Keratinocyte (primary cell): ENCODE measurements at regions not wholly inside any gene's neighbourhood (a gene's known extent, or its start where the extent isn't known, plus 50 kb on each side); places are given as distances from the start of the nearest gene placed in this dataset.

Source experiments
- DNase-seq: peaks from one replicate; pipeline ENCODE4 v3.0.0-alpha.2; 2011; ENCODE audit warnings: low read depth, missing footprints, low spot score
- FAIRE-seq: peaks from 2 replicates; lab custom pipeline; 2011; peaks lifted over from hg19 to GRCh38; lab: Jason Lieb, UNC
- H2AFZ ChIP-seq: 2 replicates; pipeline ENCODE4 v1.6.0; 2012; ENCODE audit warnings: low read length, control low read depth, inconsistent platforms; ENCODE audit not compliant: control insufficient read depth
- H3K27ac ChIP-seq: 2 replicates; pipeline ENCODE4 v1.5.1; 2011; ENCODE audit warnings: low read length; ENCODE audit not compliant: control insufficient read depth, insufficient read depth
- H3K27me3 ChIP-seq: 3 replicates; pipeline ENCODE4 v1.6.0; 2011; ENCODE audit warnings: low read length; ENCODE audit not compliant: control insufficient read depth, insufficient read depth; ENCODE audit errors: extremely low read depth
- H3K36me3 ChIP-seq, 2 experiments: 2 replicates in 1 of 2; 3 replicates in 1 of 2; pipeline ENCODE4 v1.5.1; 2011; ENCODE audit warnings: low read length in 2 of 2, mild to moderate bottlenecking in 1 of 2; ENCODE audit not compliant: control insufficient read depth in 2 of 2, insufficient read depth in 2 of 2; ENCODE audit errors: extremely low read depth in 1 of 2
- H3K4me1 ChIP-seq: 3 replicates; pipeline ENCODE4 v1.5.1; 2011; ENCODE audit warnings: low read length; ENCODE audit not compliant: control insufficient read depth, insufficient read depth; ENCODE audit errors: extremely low read depth
- H3K4me2 ChIP-seq: 3 replicates; pipeline ENCODE4 v1.6.0; 2011; ENCODE audit warnings: low read depth, low read length; ENCODE audit not compliant: control insufficient read depth, insufficient read depth; ENCODE audit errors: extremely low read depth
- H3K4me3 ChIP-seq, 3 experiments: fragments of 200-600 bp in 1 of 3; sonication (generic) in 1 of 3; 2 replicates in 2 of 3; 3 replicates in 1 of 3; pipeline ENCODE4 v1.5.1; 2011 to 2016; ENCODE audit warnings: low read length in 3 of 3, mild to moderate bottlenecking in 3 of 3, control low read depth in 2 of 3, inconsistent platforms in 1 of 3, low read depth in 1 of 3, mixed read lengths in 1 of 3, mixed run types in 1 of 3, moderate library complexity in 1 of 3; ENCODE audit not compliant: control insufficient read depth in 2 of 3, insufficient read depth in 2 of 3; ENCODE audit errors: extremely low read depth in 1 of 3
- H3K79me2 ChIP-seq: 2 replicates; pipeline ENCODE4 v1.6.0; 2012; ENCODE audit warnings: low read length; ENCODE audit not compliant: control insufficient read depth, insufficient read depth
- H3K9ac ChIP-seq: 3 replicates; pipeline ENCODE4 v1.6.0; 2011; ENCODE audit warnings: low read length; ENCODE audit not compliant: control insufficient read depth, insufficient read depth; ENCODE audit errors: extremely low read depth
- H3K9me1 ChIP-seq: 3 replicates; pipeline ENCODE4 v1.6.0; 2011; ENCODE audit warnings: low read length; ENCODE audit not compliant: control insufficient read depth, insufficient read depth; ENCODE audit errors: extremely low read depth
- H3K9me3 ChIP-seq: 2 replicates; pipeline ENCODE4 v1.5.1; 2012; ENCODE audit warnings: low read depth, low read length; ENCODE audit not compliant: control insufficient read depth
- H4K20me1 ChIP-seq: 3 replicates; pipeline ENCODE4 v1.6.0; 2011; ENCODE audit warnings: low read length; ENCODE audit not compliant: control insufficient read depth, insufficient read depth; ENCODE audit errors: extremely low read depth
- EZH2 ChIP-seq: IDR thresholded peaks from one replicate; pipeline ENCODE4 v1.6.1; 2012; ENCODE audit warnings: inconsistent platforms, mild to moderate bottlenecking, low read length, moderate library complexity
- dilution Hi-C: fragments of 300-500 bp; cut with MboI; formaldehyde crosslinking; loops from one replicate; pipeline ENCODE4 v1.7.0; 2020; ENCODE audit warnings: low sequenced_read_pairs; ENCODE audit not compliant: extremely low pct_ligation_motif_present
- TF ChIP-seq, protein P1 (sequence below), 3 experiments: IDR thresholded peaks in 1 of 3; conservative IDR thresholded peaks in 1 of 3; optimal IDR thresholded peaks in 1 of 3; 2 replicates in 2 of 3; 3 replicates in 1 of 3; pipeline versions ENCODE3 to v1.5.1; 2011; ENCODE audit warnings: low read length in 3 of 3, mild to moderate bottlenecking in 3 of 3, moderate library complexity in 2 of 3, control low read depth in 1 of 3, inconsistent platforms in 1 of 3; ENCODE audit not compliant: insufficient read depth in 2 of 3; ENCODE audit errors: extremely low read depth in 1 of 3

- peaks cover 12% of the 10 kb centered on the region for H3K9me3 ChIP-seq
- no peaks in the 10 kb centered on the region for H3K79me2 ChIP-seq
- no peak overlapping the region for H3K9ac ChIP-seq
- H3K4me3 ChIP-seq = no peak overlapping the region
- H3K36me3 ChIP-seq = no peaks in the 10 kb centered on the region
- no peak for FAIRE-seq
- dilution Hi-C loops = no loop called here
- DNase-seq = no peak
- H3K27me3 ChIP-seq = no peaks in the 10 kb centered on the region
- no peaks in the 10 kb centered on the region for H3K4me1 ChIP-seq
- H4K20me1 ChIP-seq = no peaks in the 10 kb centered on the region
- no peak overlapping the region for H3K27ac ChIP-seq
- no peak for TF ChIP-seq EZH2
- TF ChIP-seq, protein P1, sequence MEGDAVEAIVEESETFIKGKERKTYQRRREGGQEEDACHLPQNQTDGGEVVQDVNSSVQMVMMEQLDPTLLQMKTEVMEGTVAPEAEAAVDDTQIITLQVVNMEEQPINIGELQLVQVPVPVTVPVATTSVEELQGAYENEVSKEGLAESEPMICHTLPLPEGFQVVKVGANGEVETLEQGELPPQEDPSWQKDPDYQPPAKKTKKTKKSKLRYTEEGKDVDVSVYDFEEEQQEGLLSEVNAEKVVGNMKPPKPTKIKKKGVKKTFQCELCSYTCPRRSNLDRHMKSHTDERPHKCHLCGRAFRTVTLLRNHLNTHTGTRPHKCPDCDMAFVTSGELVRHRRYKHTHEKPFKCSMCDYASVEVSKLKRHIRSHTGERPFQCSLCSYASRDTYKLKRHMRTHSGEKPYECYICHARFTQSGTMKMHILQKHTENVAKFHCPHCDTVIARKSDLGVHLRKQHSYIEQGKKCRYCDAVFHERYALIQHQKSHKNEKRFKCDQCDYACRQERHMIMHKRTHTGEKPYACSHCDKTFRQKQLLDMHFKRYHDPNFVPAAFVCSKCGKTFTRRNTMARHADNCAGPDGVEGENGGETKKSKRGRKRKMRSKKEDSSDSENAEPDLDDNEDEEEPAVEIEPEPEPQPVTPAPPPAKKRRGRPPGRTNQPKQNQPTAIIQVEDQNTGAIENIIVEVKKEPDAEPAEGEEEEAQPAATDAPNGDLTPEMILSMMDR (optimal IDR thresholded peaks at IDR 0.05 in 1 of 3, IDR thresholded peaks at IDR 0.05 in 1 of 3, conservative IDR thresholded peaks at IDR 0.05 in 1 of 3; ENCODE audit: extremely low read depth in 1 of 3, insufficient read depth in 2 of 3, low read length in 3 of 3) = no peak
- H2AFZ ChIP-seq = no peak overlapping the region
- H3K4me2 ChIP-seq = no peak overlapping the region
- no peaks in the 10 kb centered on the region for H3K9me1 ChIP-seq
Measured at GRCh38 chr10:128979405-128979804, 487.6 kb upstream of the MGMT start.

GRCh38 chr10:128981251-128981650 is 485.8 kb upstream of the MGMT start:
- Histone ChIP-seq H3K27ac (no peak overlapping the region), H3K9me3 (peaks cover 12% of the 10 kb centered on the region), H3K36me3 (no peaks in the 10 kb centered on the region), H3K79me2 (no peaks in the 10 kb centered on the region), H3K4me2 (no peak overlapping the region), H3K4me3 (no peak overlapping the region), H3K4me1 (no peaks in the 10 kb centered on the region), H2AFZ (no peak overlapping the region), H3K27me3 (no peaks in the 10 kb centered on the region), H3K9ac (no peak overlapping the region), H4K20me1 (no peaks in the 10 kb centered on the region), H3K9me1 (no peaks in the 10 kb centered on the region)
- TF ChIP-seq EZH2 = no peak
- TF ChIP-seq, protein P1 (optimal IDR thresholded peaks at IDR 0.05 in 1 of 3, IDR thresholded peaks at IDR 0.05 in 1 of 3, conservative IDR thresholded peaks at IDR 0.05 in 1 of 3; ENCODE audit: extremely low read depth in 1 of 3, insufficient read depth in 2 of 3, low read length in 3 of 3) = no peak
- dilution Hi-C loops = no loop called here
- FAIRE-seq = no peak
- DNase-seq = no peak
